ENCODE measurements at regions not wholly inside any gene's neighbourhood (a gene's known extent, or its start where the extent isn't known, plus 50 kb on each side); places are given as distances from the start of the nearest gene placed in this dataset.

- no peak overlapping the region for H3K4me3 ChIP-seq (ENCODE audit: low read depth, low read length)
- CTCF ChIA-PET = no interaction called here
- DNase-seq (ENCODE audit: low read depth, low spot score) = no peak
- POLR2A ChIA-PET = no interaction called here
- TF ChIP-seq CTCF (IDR thresholded peaks at IDR 0.05; ENCODE audit: insufficient read depth, low read length, missing control alignments) = no peak
Observed at GRCh38 chr4:30341731-30342130, 378.4 kb upstream of the PCDH7 start.

GRCh38 chr4:30350288-30350687 is 369.9 kb upstream of the PCDH7 start:
- TF ChIP-seq CTCF (IDR thresholded peaks at IDR 0.05; ENCODE audit: insufficient read depth, low read length, missing control alignments) = no peak
- POLR2A ChIA-PET = no interaction called here
- no peak for DNase-seq (ENCODE audit: low read depth, low spot score)
- H3K4me3 ChIP-seq (ENCODE audit: low read depth, low read length) = no peak overlapping the region
- CTCF ChIA-PET = no interaction called here

GRCh38 chr4:30354605-30355004 is 365.6 kb upstream of the PCDH7 start:
- TF ChIP-seq CTCF (IDR thresholded peaks at IDR 0.05; ENCODE audit: insufficient read depth, low read length, missing control alignments) = no peak
- DNase-seq (ENCODE audit: low read depth, low spot score) = no peak
- H3K4me3 ChIP-seq (ENCODE audit: low read depth, low read length) = no peak overlapping the region
- CTCF ChIA-PET = no interaction called here
- POLR2A ChIA-PET = no interaction called here

- CTCF ChIA-PET = no interaction called here
- DNase-seq (ENCODE audit: low read depth, low spot score) = no peak
- POLR2A ChIA-PET = no interaction called here
- no peak overlapping the region for H3K4me3 ChIP-seq (ENCODE audit: low read depth, low read length)
- no peak for TF ChIP-seq CTCF (IDR thresholded peaks at IDR 0.05; ENCODE audit: insufficient read depth, low read length, missing control alignments)
Observed at GRCh38 chr4:30362436-30362835, 357.7 kb upstream of the PCDH7 start.

GRCh38 chr4:30370105-30370504 is 350.1 kb upstream of the PCDH7 start:
- H3K4me3 ChIP-seq (ENCODE audit: low read depth, low read length) = no peak overlapping the region
- POLR2A ChIA-PET = no interaction called here
- no peak for TF ChIP-seq CTCF (IDR thresholded peaks at IDR 0.05; ENCODE audit: insufficient read depth, low read length, missing control alignments)
- CTCF ChIA-PET = no interaction called here
- DNase-seq (ENCODE audit: low read depth, low spot score) = no peak

- H3K4me3 ChIP-seq (ENCODE audit: low read depth, low read length) = no peak overlapping the region
- DNase-seq (ENCODE audit: low read depth, low spot score) = no peak
- TF ChIP-seq CTCF (IDR thresholded peaks at IDR 0.05; ENCODE audit: insufficient read depth, low read length, missing control alignments) = no peak
- ChIA-PET POLR2A (no interaction called here), CTCF (no interaction called here)
Observed at GRCh38 chr4:30380404-30380998, 339.7 kb upstream of the PCDH7 start.
